ENCODE measurements at regions not wholly inside any gene's neighbourhood (a gene's known extent, or its start where the extent isn't known, plus 50 kb on each side); places are given as distances from the start of the nearest gene placed in this dataset.

GRCh38 chr1:30034105-30034626 is 689.2 kb downstream of the MATN1 start:
- DNase-seq (ENCODE audit: insufficient read length, low spot score) (no peak), FAIRE-seq (no peak)
- TF ChIP-seq POU2F2 (IDR thresholded peaks at IDR 0.05; ENCODE audit: low read depth, low read length) (no peak), TAF1 (IDR thresholded peaks at IDR 0.05; ENCODE audit: low read depth, low read length) (no peak), PAX5 (IDR thresholded peaks at IDR 0.05; ENCODE audit: insufficient read depth, low read length, severe bottlenecking) (no peak), POLR2AphosphoS5 (IDR thresholded peaks at IDR 0.05; ENCODE audit: low read depth, low read length) (no peak), POLR2A (IDR thresholded peaks at IDR 0.05; ENCODE audit: low read depth, low read length) (no peak), SPI1 (IDR thresholded peaks at IDR 0.05; ENCODE audit: low read depth, low read length) (no peak)

GRCh38 chr1:30033256-30034104 is 689.9 kb downstream of the MATN1 start:
- DNase-seq (ENCODE audit: insufficient read length, low spot score) (no peak), FAIRE-seq (no peak)

GRCh38 chr1:30032302-30032701 is 691.1 kb downstream of the MATN1 start:
- DNase-seq (ENCODE audit: insufficient read length, low spot score) (no peak), FAIRE-seq (no peak)
- TF ChIP-seq TAF1 (IDR thresholded peaks at IDR 0.05; ENCODE audit: low read depth, low read length) (no peak), SPI1 (IDR thresholded peaks at IDR 0.05; ENCODE audit: low read depth, low read length) (no peak), PAX5 (IDR thresholded peaks at IDR 0.05; ENCODE audit: insufficient read depth, low read length, severe bottlenecking) (no peak), POLR2A (IDR thresholded peaks at IDR 0.05; ENCODE audit: low read depth, low read length) (no peak), POU2F2 (IDR thresholded peaks at IDR 0.05; ENCODE audit: low read depth, low read length) (no peak), POLR2AphosphoS5 (IDR thresholded peaks at IDR 0.05; ENCODE audit: low read depth, low read length) (no peak)

More at GRCh38 chr1:30033256-30034104, 689.9 kb downstream of the MATN1 start:
- TF ChIP-seq POLR2AphosphoS5 (IDR thresholded peaks at IDR 0.05; ENCODE audit: low read depth, low read length), result no peak
- no peak for TF ChIP-seq SPI1 (IDR thresholded peaks at IDR 0.05; ENCODE audit: low read depth, low read length)
- TF ChIP-seq POLR2A (IDR thresholded peaks at IDR 0.05; ENCODE audit: low read depth, low read length), result no peak
- TF ChIP-seq TAF1 (IDR thresholded peaks at IDR 0.05; ENCODE audit: low read depth, low read length), result no peak
- TF ChIP-seq PAX5 (IDR thresholded peaks at IDR 0.05; ENCODE audit: insufficient read depth, low read length, severe bottlenecking), result no peak
- TF ChIP-seq POU2F2 (IDR thresholded peaks at IDR 0.05; ENCODE audit: low read depth, low read length), result no peak

GRCh38 chr1:30029677-30030076 is 693.7 kb downstream of the MATN1 start:
- no peak for FAIRE-seq
- TF ChIP-seq PAX5 (IDR thresholded peaks at IDR 0.05; ENCODE audit: insufficient read depth, low read length, severe bottlenecking) (no peak), POU2F2 (IDR thresholded peaks at IDR 0.05; ENCODE audit: low read depth, low read length) (no peak), POLR2AphosphoS5 (IDR thresholded peaks at IDR 0.05; ENCODE audit: low read depth, low read length) (no peak), TAF1 (IDR thresholded peaks at IDR 0.05; ENCODE audit: low read depth, low read length) (no peak), POLR2A (IDR thresholded peaks at IDR 0.05; ENCODE audit: low read depth, low read length) (no peak), SPI1 (IDR thresholded peaks at IDR 0.05; ENCODE audit: low read depth, low read length) (no peak)

GRCh38 chr1:30028939-30029338 is 694.4 kb downstream of the MATN1 start:
- FAIRE-seq (no peak), DNase-seq (ENCODE audit: insufficient read length, low spot score) (no peak)
- TF ChIP-seq SPI1 (IDR thresholded peaks at IDR 0.05; ENCODE audit: low read depth, low read length) (no peak), POLR2AphosphoS5 (IDR thresholded peaks at IDR 0.05; ENCODE audit: low read depth, low read length) (no peak), POLR2A (IDR thresholded peaks at IDR 0.05; ENCODE audit: low read depth, low read length) (no peak), PAX5 (IDR thresholded peaks at IDR 0.05; ENCODE audit: insufficient read depth, low read length, severe bottlenecking) (no peak), TAF1 (IDR thresholded peaks at IDR 0.05; ENCODE audit: low read depth, low read length) (no peak), POU2F2 (IDR thresholded peaks at IDR 0.05; ENCODE audit: low read depth, low read length) (no peak)

More at GRCh38 chr1:30029677-30030076, 693.7 kb downstream of the MATN1 start:
- DNase-seq (ENCODE audit: insufficient read length, low spot score), result no peak

- no peak for DNase-seq (ENCODE audit: insufficient read length, low spot score)
- no peak for TF ChIP-seq POLR2A (IDR thresholded peaks at IDR 0.05; ENCODE audit: low read depth, low read length)
- TF ChIP-seq SPI1 (IDR thresholded peaks at IDR 0.05; ENCODE audit: low read depth, low read length), result no peak
- no peak for TF ChIP-seq TAF1 (IDR thresholded peaks at IDR 0.05; ENCODE audit: low read depth, low read length)
- no peak for TF ChIP-seq POLR2AphosphoS5 (IDR thresholded peaks at IDR 0.05; ENCODE audit: low read depth, low read length)
- no peak for TF ChIP-seq POU2F2 (IDR thresholded peaks at IDR 0.05; ENCODE audit: low read depth, low read length)
- TF ChIP-seq PAX5 (IDR thresholded peaks at IDR 0.05; ENCODE audit: insufficient read depth, low read length, severe bottlenecking), result no peak
Measured at GRCh38 chr1:30028283-30028682, 695.1 kb downstream of the MATN1 start.

GRCh38 chr1:30027247-30027646 is 696.1 kb downstream of the MATN1 start:
- TF ChIP-seq POLR2AphosphoS5 (IDR thresholded peaks at IDR 0.05; ENCODE audit: low read depth, low read length), result no peak
- no peak for TF ChIP-seq POU2F2 (IDR thresholded peaks at IDR 0.05; ENCODE audit: low read depth, low read length)
- no peak for TF ChIP-seq POLR2A (IDR thresholded peaks at IDR 0.05; ENCODE audit: low read depth, low read length)
- no peak for TF ChIP-seq TAF1 (IDR thresholded peaks at IDR 0.05; ENCODE audit: low read depth, low read length)
- no peak for TF ChIP-seq PAX5 (IDR thresholded peaks at IDR 0.05; ENCODE audit: insufficient read depth, low read length, severe bottlenecking)
- TF ChIP-seq SPI1 (IDR thresholded peaks at IDR 0.05; ENCODE audit: low read depth, low read length), result no peak
- FAIRE-seq, result no peak
- no peak for DNase-seq (ENCODE audit: insufficient read length, low spot score)

More at GRCh38 chr1:30028283-30028682, 695.1 kb downstream of the MATN1 start:
- no peak for FAIRE-seq

GRCh38 chr1:30024411-30025195 is 698.8 kb downstream of the MATN1 start:
- FAIRE-seq, result no peak
- DNase-seq (ENCODE audit: insufficient read length, low spot score), result no peak
- TF ChIP-seq POLR2AphosphoS5 (IDR thresholded peaks at IDR 0.05; ENCODE audit: low read depth, low read length) (no peak), SPI1 (IDR thresholded peaks at IDR 0.05; ENCODE audit: low read depth, low read length) (no peak), PAX5 (IDR thresholded peaks at IDR 0.05; ENCODE audit: insufficient read depth, low read length, severe bottlenecking) (no peak), TAF1 (IDR thresholded peaks at IDR 0.05; ENCODE audit: low read depth, low read length) (no peak), POLR2A (IDR thresholded peaks at IDR 0.05; ENCODE audit: low read depth, low read length) (no peak), POU2F2 (IDR thresholded peaks at IDR 0.05; ENCODE audit: low read depth, low read length) (no peak)
